Breast epithelium (tissue), 3 donors: ENCODE measurements at regions not wholly inside any gene's neighbourhood (a gene's known extent, or its start where the extent isn't known, plus 50 kb on each side); places are given as distances from the start of the nearest gene placed in this dataset.

Experiments used
- CTCF ChIP-seq, 3 donors: fragments of 450-650 bp; IDR thresholded peaks; one replicate each; pipeline ENCODE4 v1.5.1; 2016 to 2017; ENCODE audit warnings: antibody characterized with exemption in 3 of 3, mild to moderate bottlenecking in 3 of 3, moderate library complexity in 3 of 3
- POLR2A ChIP-seq: fragments of 450-650 bp; IDR thresholded peaks from one replicate; pipeline ENCODE4 v1.6.1; 2016; ENCODE audit warnings: antibody characterized with exemption, mild to moderate bottlenecking, moderate library complexity
- POLR2AphosphoS5 ChIP-seq, 3 donors: sonication (generic); formaldehyde crosslinking; IDR thresholded peaks; one replicate each; pipeline ENCODE4 v1.6.1; 2017; ENCODE audit warnings: antibody characterized with exemption in 3 of 3

GRCh38 chr11:110762590-110762989 is 50.4 kb upstream of the ARHGAP20 start:
- TF ChIP-seq CTCF (IDR thresholded peaks at IDR 0.05), result no peak
- no peak for TF ChIP-seq POLR2AphosphoS5 (IDR thresholded peaks at IDR 0.05)
- no peak for TF ChIP-seq POLR2A
